Activated naive CD8-positive, alpha-beta T cell treated with anti-CD3 and anti-CD28 coated beads for 36 hours (primary cell): ENCODE measurements at regions not wholly inside any gene's neighbourhood (a gene's known extent, or its start where the extent isn't known, plus 50 kb on each side); places are given as distances from the start of the nearest gene placed in this dataset.
"Not testable (repeated sequence)": the region's sequence is repeated elsewhere in the genome, so short reads cannot be mapped to it uniquely, and the experiment has no call there.

Experiments used
- DNase-seq: peaks from one replicate; pipeline ENCODE4 v3.0.0; 2021
- H3K27ac Mint-ChIP-seq: one replicate; pipeline ENCODE4 v1.8.0; 2022; ENCODE audit warnings: mild to moderate bottlenecking, moderate library complexity, mixed read lengths
- H3K27me3 Mint-ChIP-seq: one replicate; pipeline ENCODE4 v1.8.0; 2022; ENCODE audit warnings: mild to moderate bottlenecking, mixed read lengths
- H3K36me3 Mint-ChIP-seq: one replicate; pipeline ENCODE4 v1.8.0; 2021; ENCODE audit warnings: mild to moderate bottlenecking, mixed read lengths
- H3K4me1 Mint-ChIP-seq: one replicate; pipeline ENCODE4 v1.8.0; 2021; ENCODE audit warnings: mixed read lengths
- H3K4me3 Mint-ChIP-seq: one replicate; pipeline ENCODE4 v1.8.0; 2022; ENCODE audit warnings: mild to moderate bottlenecking, moderate library complexity, mixed read lengths
- H3K9me3 Mint-ChIP-seq: one replicate; pipeline ENCODE4 v1.8.0; 2022; ENCODE audit warnings: mixed read lengths

GRCh38 chr12:73612551-73612950 is 925.1 kb upstream of the ATXN7L3B start:
- Mint-ChIP-seq H3K36me3 (no peaks in the 10 kb centered on the region), H3K4me3 (no peak overlapping the region), H3K27me3 (no peaks in the 10 kb centered on the region), H3K27ac (no peak overlapping the region), H3K9me3 (peaks cover 13% of the 10 kb centered on the region), H3K4me1 (no peaks in the 10 kb centered on the region)
- no peak for DNase-seq

DNA sequence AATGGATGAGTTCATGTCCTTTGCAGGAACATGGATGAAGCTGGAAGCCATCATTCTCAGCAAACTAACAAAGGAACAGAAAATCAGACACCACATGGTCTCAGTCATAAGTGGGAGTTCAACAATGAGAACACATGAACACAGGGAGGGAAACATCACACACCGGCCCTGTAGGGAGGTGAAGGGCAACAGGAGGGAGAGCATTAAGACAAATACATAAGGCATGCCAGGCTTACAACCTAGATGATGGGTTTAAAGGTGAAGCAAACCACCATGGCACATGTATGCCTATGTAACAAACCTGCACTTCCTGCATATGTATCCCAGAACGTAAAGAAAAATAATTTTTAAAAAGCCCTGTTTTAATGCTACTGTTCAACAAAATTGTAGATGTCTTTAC is 914.2 kb upstream of the ATXN7L3B start:
- no peaks in the 10 kb centered on the region for H3K27me3 Mint-ChIP-seq
- no peaks in the 10 kb centered on the region for H3K36me3 Mint-ChIP-seq
- H3K9me3 Mint-ChIP-seq: peaks cover 2% of the 10 kb centered on the region
- no peak for DNase-seq
- no peak overlapping the region for H3K27ac Mint-ChIP-seq
- H3K4me3 Mint-ChIP-seq: no peak overlapping the region
- no peaks in the 10 kb centered on the region for H3K4me1 Mint-ChIP-seq

DNA sequence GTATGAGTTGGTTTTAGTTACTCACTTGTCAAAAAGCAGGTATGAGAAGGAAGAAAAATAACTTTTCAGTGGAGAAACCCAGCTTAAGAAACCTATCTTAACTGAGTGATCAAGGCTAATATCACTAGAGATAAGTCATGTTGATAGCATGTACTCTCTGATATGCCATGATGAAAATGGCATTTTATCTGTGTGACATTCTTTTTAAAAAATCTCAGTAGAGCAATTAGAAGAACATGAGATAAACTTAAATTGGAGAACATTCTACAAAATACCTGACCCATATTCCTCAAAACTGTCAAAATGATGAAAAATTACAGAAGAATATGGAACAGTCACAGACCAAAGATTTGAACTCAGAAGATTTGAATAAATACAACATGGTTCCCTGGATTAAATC is 912.4 kb upstream of the ATXN7L3B start:
- Mint-ChIP-seq H3K36me3 (no peaks in the 10 kb centered on the region), H3K4me3 (no peak overlapping the region), H3K4me1 (no peaks in the 10 kb centered on the region), H3K27me3 (no peaks in the 10 kb centered on the region), H3K9me3 (peaks cover 2% of the 10 kb centered on the region), H3K27ac (no peak overlapping the region)
- no peak for DNase-seq

DNA sequence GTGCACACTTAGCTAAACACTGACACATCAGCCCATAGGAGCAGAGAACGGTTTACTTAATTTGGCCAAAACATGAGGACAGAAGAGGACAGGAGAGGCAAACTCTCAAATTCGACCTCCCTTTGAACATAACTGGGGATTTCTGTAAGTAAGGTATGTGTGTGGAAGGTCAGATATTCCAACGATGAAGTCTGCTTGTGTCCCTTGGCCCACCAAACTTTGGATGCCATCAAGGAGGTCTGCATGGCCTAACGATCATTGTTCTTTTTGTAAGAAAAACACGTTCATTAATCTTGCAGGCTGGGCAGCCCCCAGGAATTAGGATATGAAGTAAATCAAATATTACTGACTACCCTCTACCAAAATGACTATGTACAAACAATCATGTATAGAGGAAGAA is 908.5 kb upstream of the ATXN7L3B start:
- H3K4me3 Mint-ChIP-seq: no peak overlapping the region
- H3K27me3 Mint-ChIP-seq: no peaks in the 10 kb centered on the region
- H3K36me3 Mint-ChIP-seq: no peaks in the 10 kb centered on the region
- H3K27ac Mint-ChIP-seq: no peak overlapping the region
- no peak for DNase-seq
- H3K4me1 Mint-ChIP-seq: no peaks in the 10 kb centered on the region
- H3K9me3 Mint-ChIP-seq: peaks cover 2% of the 10 kb centered on the region

- H3K27me3 Mint-ChIP-seq: no peaks in the 10 kb centered on the region
Measured at GRCh38 chr12:73629893-73630831, 907.5 kb upstream of the ATXN7L3B start.

DNA sequence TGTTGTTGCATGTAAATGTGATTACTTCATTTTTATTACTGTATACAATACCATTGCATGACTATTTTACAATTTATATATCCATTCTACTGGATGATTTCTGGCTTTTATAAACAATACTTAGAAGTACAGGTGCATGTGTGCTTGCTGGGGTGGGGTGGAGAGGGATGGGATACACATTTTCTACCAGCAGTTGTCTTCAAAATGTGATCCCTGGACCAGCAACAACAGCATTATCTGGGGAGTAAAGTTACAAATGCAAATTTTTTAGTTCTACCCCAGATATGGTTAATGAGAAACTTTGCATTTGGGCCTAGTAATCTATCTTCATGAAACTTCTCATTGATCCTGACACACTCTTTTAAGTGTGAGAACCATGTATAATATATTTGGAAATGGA is 905.4 kb upstream of the ATXN7L3B start:
- H3K4me3 Mint-ChIP-seq: no peak overlapping the region
- no peaks in the 10 kb centered on the region for H3K36me3 Mint-ChIP-seq
- peaks cover 4% of the 10 kb centered on the region for H3K9me3 Mint-ChIP-seq
- no peak overlapping the region for H3K27ac Mint-ChIP-seq
- no peaks in the 10 kb centered on the region for H3K27me3 Mint-ChIP-seq
- DNase-seq: no peak
- H3K4me1 Mint-ChIP-seq: no peaks in the 10 kb centered on the region

More at GRCh38 chr12:73629893-73630831, 907.5 kb upstream of the ATXN7L3B start:
- DNase-seq: no peak
- Mint-ChIP-seq H3K4me1 (no peaks in the 10 kb centered on the region), H3K9me3 (peaks cover 4% of the 10 kb centered on the region), H3K27ac (no peak overlapping the region), H3K36me3 (no peaks in the 10 kb centered on the region), H3K4me3 (no peak overlapping the region)

DNA sequence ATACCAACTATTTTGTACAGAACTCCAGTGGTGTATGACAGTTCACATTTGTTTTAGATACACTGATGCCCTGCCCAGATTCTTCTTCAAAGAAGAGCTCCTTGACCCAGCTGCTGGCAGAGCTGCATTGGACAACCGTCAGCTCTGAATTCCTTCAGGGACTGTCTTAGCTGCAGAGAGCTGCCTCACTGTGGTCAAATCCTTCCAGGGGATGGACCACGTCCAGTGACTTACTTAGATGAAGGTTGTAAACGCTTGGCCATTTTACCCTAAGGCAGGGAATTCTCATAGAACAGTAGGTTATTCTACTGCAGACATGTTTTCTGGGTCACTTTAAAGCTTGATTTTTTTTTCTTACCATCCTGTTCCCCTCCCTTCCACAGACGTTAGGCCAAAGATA is 905.0 kb upstream of the ATXN7L3B start:
- Mint-ChIP-seq H3K27me3 (no peaks in the 10 kb centered on the region), H3K4me1 (no peaks in the 10 kb centered on the region), H3K4me3 (no peak overlapping the region), H3K27ac (no peak overlapping the region), H3K36me3 (no peaks in the 10 kb centered on the region), H3K9me3 (peaks cover 4% of the 10 kb centered on the region)
- DNase-seq: no peak

DNA sequence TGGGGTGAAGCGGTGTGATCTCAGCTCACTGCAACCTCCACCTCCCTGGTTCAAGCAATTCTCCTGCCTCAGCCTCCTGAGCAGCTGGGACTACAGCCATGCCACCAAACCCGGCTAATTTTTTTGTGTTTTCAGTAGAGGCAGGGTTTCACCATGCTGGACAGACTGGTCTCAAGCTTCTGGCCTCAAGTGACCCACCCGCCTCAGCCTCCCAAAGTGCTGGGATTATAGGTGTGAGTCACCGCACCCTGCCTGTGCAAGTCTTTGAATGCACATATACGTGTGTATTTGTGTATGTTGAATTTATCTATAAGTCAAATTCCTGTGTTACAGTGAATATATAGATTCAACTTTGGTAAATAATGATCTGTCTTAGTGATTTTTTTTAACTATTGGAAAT is 898.2 kb upstream of the ATXN7L3B start:
- not testable (repeated sequence) for H3K9me3 Mint-ChIP-seq, H3K36me3 Mint-ChIP-seq, H3K4me3 Mint-ChIP-seq, H3K27ac Mint-ChIP-seq, DNase-seq, H3K27me3 Mint-ChIP-seq, H3K4me1 Mint-ChIP-seq

DNA sequence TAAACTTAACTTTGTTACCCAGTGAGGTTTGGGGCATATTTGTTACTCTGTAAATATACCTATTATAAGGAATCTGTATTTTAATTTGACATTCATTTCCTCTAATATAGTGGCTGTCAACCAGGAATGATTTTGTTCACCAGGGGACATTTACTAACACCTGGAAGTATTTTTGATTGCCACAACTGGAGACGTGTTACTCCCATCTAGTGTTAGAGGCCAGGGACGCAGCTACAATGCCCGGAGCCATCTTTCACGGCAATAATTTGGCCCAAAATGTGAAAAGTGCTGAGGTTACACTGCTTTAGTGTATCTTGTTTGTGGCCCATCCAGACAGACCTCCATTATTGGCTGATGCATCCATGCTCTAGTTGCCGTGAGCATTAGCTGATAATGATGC is 881.3 kb upstream of the ATXN7L3B start:
- no peak for DNase-seq
- H3K9me3 Mint-ChIP-seq: peaks cover 4% of the 10 kb centered on the region
- no peaks in the 10 kb centered on the region for H3K4me1 Mint-ChIP-seq
- no peaks in the 10 kb centered on the region for H3K36me3 Mint-ChIP-seq
- H3K4me3 Mint-ChIP-seq: no peak overlapping the region
- no peak overlapping the region for H3K27ac Mint-ChIP-seq
- no peaks in the 10 kb centered on the region for H3K27me3 Mint-ChIP-seq

- H3K4me1 Mint-ChIP-seq: no peaks in the 10 kb centered on the region
- no peak overlapping the region for H3K4me3 Mint-ChIP-seq
- DNase-seq: no peak
- no peaks in the 10 kb centered on the region for H3K36me3 Mint-ChIP-seq
- H3K9me3 Mint-ChIP-seq: peaks cover 1% of the 10 kb centered on the region
- H3K27ac Mint-ChIP-seq: no peak overlapping the region
- H3K27me3 Mint-ChIP-seq: no peaks in the 10 kb centered on the region
Measured at GRCh38 chr12:73659802-73660201, 877.8 kb upstream of the ATXN7L3B start.

DNA sequence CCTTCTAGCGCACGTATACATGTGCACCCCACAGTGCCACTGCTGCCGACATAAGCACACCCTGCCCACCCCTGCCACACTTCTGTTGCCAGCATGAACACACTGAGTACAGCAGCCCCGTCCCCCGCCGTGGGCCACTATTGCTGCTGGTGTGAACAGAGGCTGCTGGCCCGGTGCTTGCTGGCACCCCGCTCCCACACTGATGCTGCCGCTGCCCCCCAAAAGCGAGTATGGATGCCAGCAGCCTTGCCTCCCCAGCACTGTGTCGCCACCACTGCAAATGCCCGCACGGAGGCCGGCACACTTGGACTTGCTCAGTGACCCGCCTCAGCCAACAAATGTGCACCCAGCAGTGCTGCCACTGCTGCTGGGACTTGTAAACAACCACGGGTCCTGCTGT is 872.4 kb upstream of the ATXN7L3B start:
- no peaks in the 10 kb centered on the region for H3K9me3 Mint-ChIP-seq
- H3K27ac Mint-ChIP-seq: no peak overlapping the region
- no peaks in the 10 kb centered on the region for H3K36me3 Mint-ChIP-seq
- no peak overlapping the region for H3K4me3 Mint-ChIP-seq
- no peaks in the 10 kb centered on the region for H3K27me3 Mint-ChIP-seq
- no peak for DNase-seq
- H3K4me1 Mint-ChIP-seq: no peaks in the 10 kb centered on the region

- not testable (repeated sequence) for H3K4me3 Mint-ChIP-seq, H3K9me3 Mint-ChIP-seq, H3K27ac Mint-ChIP-seq
Measured at GRCh38 chr12:73671550-73671949, 866.1 kb upstream of the ATXN7L3B start.

GRCh38 chr12:73677520-73678291 is 859.9 kb upstream of the ATXN7L3B start:
- Mint-ChIP-seq H3K4me1 (no peaks in the 10 kb centered on the region), H3K4me3 (no peak overlapping the region), H3K27me3 (no peaks in the 10 kb centered on the region), H3K9me3 (no peaks in the 10 kb centered on the region), H3K36me3 (no peaks in the 10 kb centered on the region), H3K27ac (no peak overlapping the region)
- no peak for DNase-seq

More at GRCh38 chr12:73671550-73671949, 866.1 kb upstream of the ATXN7L3B start:
- not testable (repeated sequence) for H3K4me1 Mint-ChIP-seq, DNase-seq, H3K36me3 Mint-ChIP-seq, H3K27me3 Mint-ChIP-seq

GRCh38 chr12:73678335-73678734 is 859.3 kb upstream of the ATXN7L3B start:
- Mint-ChIP-seq H3K4me1 (no peaks in the 10 kb centered on the region), H3K27ac (no peak overlapping the region), H3K9me3 (no peaks in the 10 kb centered on the region), H3K27me3 (no peaks in the 10 kb centered on the region), H3K36me3 (no peaks in the 10 kb centered on the region), H3K4me3 (no peak overlapping the region)
- no peak for DNase-seq

- H3K27me3 Mint-ChIP-seq: no peaks in the 10 kb centered on the region
- no peak overlapping the region for H3K4me3 Mint-ChIP-seq
- DNase-seq: no peak
- no peak overlapping the region for H3K27ac Mint-ChIP-seq
- no peaks in the 10 kb centered on the region for H3K4me1 Mint-ChIP-seq
- H3K9me3 Mint-ChIP-seq: no peaks in the 10 kb centered on the region
- no peaks in the 10 kb centered on the region for H3K36me3 Mint-ChIP-seq
Measured at GRCh38 chr12:73699318-73699717, 838.3 kb upstream of the ATXN7L3B start.
